DOHH2 (cell line): ENCODE measurements at regions not wholly inside any gene's neighbourhood (a gene's known extent, or its start where the extent isn't known, plus 50 kb on each side); places are given as distances from the start of the nearest gene placed in this dataset.

Experiments used
- H3F3A ChIP-seq: fragments of 200-600 bp; sonication (generic), shearing (Covaris generic); 2 replicates; pipeline ENCODE4 v1.6.0; 2016; ENCODE audit warnings: antibody characterized with exemption, mild to moderate bottlenecking; ENCODE audit not compliant: control insufficient read depth, insufficient read depth
- H3K27ac ChIP-seq: fragments of 200-600 bp; sonication (generic); 2 replicates; pipeline ENCODE4 v1.5.1; 2014; ENCODE audit warnings: low read depth, mild to moderate bottlenecking, low read length, moderate library complexity
- H3K27me3 ChIP-seq: fragments of 200-600 bp; sonication (generic); 2 replicates; pipeline ENCODE4 v1.6.1; 2014; ENCODE audit warnings: mild to moderate bottlenecking, low read length, mixed read lengths; ENCODE audit not compliant: control insufficient read depth
- H3K36me3 ChIP-seq: fragments of 200-600 bp; sonication (generic); 2 replicates; pipeline ENCODE4 v1.6.1; 2014; ENCODE audit warnings: mild to moderate bottlenecking, low read length, moderate library complexity, mixed read lengths; ENCODE audit not compliant: control insufficient read depth
- H3K4me1 ChIP-seq: fragments of 200-600 bp; sonication (generic); 2 replicates; pipeline ENCODE4 v1.6.1; 2014; ENCODE audit warnings: mild to moderate bottlenecking, low read length, mixed read lengths; ENCODE audit not compliant: control insufficient read depth
- H3K4me2 ChIP-seq: fragments of 200-600 bp; sonication (generic); 2 replicates; pipeline ENCODE4 v1.6.0; 2014; ENCODE audit warnings: mild to moderate bottlenecking, low read length, moderate library complexity
- H3K4me3 ChIP-seq: fragments of 200-600 bp; sonication (generic); 2 replicates; pipeline ENCODE4 v1.5.1; 2014; ENCODE audit warnings: mild to moderate bottlenecking, low read length, mixed read lengths
- H3K79me2 ChIP-seq: fragments of 200-600 bp; sonication (generic); 2 replicates; pipeline ENCODE4 v1.6.1; 2014; ENCODE audit warnings: mild to moderate bottlenecking, low read length, mixed read lengths; ENCODE audit not compliant: control insufficient read depth
- H3K9me2 ChIP-seq: fragments of 200-600 bp; sonication (generic); replicated peaks from 2 replicates; pipeline ENCODE4 v1.6.1; 2014; ENCODE audit warnings: mild to moderate bottlenecking, low read length, mixed read lengths; ENCODE audit not compliant: control insufficient read depth
- H3K9me3 ChIP-seq: fragments of 200-600 bp; sonication (generic); 2 replicates; pipeline ENCODE4 v1.6.1; 2014; ENCODE audit warnings: antibody characterized with exemption, low read length, mixed read lengths; ENCODE audit not compliant: control insufficient read depth, insufficient read depth
- H4K20me1 ChIP-seq: fragments of 200-600 bp; sonication (generic); 2 replicates; pipeline ENCODE4 v1.6.0; 2014; ENCODE audit warnings: low read depth, mild to moderate bottlenecking, antibody characterized with exemption, low read length, moderate library complexity; ENCODE audit not compliant: control insufficient read depth, insufficient read depth
- EZH2phosphoT487 ChIP-seq: fragments of 200-600 bp; sonication (generic); IDR thresholded peaks from 2 replicates; pipeline ENCODE4 v1.6.1; 2017; ENCODE audit warnings: borderline replicate concordance, mild to moderate bottlenecking, antibody characterized with exemption, low read length, moderate library complexity, mixed read lengths
- TF ChIP-seq, protein P1 (sequence below): fragments of 200-600 bp; sonication (generic); IDR thresholded peaks from one replicate; pipeline ENCODE4 v1.5.1; 2014; ENCODE audit warnings: antibody characterized with exemption, mild to moderate bottlenecking, low read depth, low read length; ENCODE audit not compliant: poor library complexity, severe bottlenecking

DNA sequence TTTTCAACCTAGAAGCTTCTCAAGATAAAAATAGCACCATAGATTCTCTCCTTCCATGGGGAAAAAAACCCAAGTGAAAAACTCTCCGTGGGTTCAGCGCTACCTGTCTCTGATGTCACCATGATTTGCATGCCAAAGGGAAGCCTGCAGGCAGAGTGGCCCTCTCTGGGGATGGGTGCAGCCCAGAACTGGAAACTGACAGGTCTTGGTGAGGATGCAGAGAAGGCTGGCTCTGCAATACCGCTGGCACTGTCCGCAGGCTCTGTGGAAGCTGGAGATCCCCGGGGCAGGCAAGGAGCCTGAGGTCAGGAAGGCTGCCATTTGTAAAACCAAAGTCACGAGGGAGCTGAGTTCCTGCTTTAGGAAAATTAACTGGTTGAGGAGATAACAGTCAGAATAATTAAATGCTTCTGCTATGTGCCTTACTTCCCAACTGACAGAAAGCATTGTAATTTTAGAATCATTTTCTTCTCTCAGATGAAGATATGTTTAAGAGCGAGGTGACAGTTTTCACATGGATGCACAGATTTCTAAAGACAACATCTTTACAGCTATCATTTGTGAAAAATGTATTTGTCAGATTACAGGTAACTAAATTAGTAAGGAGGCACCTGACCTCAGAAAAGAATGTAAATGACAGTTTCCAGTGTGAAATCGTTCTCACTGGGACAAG lies 731.5 kb upstream of the FZD8 start:
- Histone ChIP-seq H4K20me1 (no peaks in the 10 kb centered on the region), H3K36me3 (no peaks in the 10 kb centered on the region), H3K27ac (no peak overlapping the region), H3K9me2 (no peaks in the 10 kb centered on the region), H3K4me2 (no peak overlapping the region), H3K79me2 (no peaks in the 10 kb centered on the region), H3K9me3 (no peaks in the 10 kb centered on the region), H3K27me3 (no peaks in the 10 kb centered on the region), H3F3A (no peaks in the 10 kb centered on the region), H3K4me1 (no peaks in the 10 kb centered on the region), H3K4me3 (no peak overlapping the region)
- TF ChIP-seq, protein P1, sequence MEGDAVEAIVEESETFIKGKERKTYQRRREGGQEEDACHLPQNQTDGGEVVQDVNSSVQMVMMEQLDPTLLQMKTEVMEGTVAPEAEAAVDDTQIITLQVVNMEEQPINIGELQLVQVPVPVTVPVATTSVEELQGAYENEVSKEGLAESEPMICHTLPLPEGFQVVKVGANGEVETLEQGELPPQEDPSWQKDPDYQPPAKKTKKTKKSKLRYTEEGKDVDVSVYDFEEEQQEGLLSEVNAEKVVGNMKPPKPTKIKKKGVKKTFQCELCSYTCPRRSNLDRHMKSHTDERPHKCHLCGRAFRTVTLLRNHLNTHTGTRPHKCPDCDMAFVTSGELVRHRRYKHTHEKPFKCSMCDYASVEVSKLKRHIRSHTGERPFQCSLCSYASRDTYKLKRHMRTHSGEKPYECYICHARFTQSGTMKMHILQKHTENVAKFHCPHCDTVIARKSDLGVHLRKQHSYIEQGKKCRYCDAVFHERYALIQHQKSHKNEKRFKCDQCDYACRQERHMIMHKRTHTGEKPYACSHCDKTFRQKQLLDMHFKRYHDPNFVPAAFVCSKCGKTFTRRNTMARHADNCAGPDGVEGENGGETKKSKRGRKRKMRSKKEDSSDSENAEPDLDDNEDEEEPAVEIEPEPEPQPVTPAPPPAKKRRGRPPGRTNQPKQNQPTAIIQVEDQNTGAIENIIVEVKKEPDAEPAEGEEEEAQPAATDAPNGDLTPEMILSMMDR = no peak
- no peak for TF ChIP-seq EZH2phosphoT487

DNA sequence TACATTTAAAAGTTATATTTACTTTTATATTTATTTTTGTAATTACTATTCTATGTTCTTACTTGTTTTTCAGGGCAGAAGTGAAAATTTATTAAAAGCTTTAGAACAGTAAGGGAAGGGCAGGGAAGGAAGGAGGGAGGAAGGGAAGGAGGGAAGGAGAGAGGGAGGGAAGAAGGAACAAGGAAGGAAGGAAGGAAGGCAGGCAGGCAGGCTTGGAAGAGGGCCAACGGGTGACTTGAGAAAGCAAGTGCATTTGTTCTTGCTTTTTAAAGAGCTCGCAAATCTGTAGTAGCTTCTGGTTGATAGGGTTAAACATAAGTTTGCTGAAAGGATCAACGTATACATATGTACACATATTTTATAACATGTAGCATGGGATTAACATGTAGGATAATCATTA lies 725.3 kb upstream of the FZD8 start:
- Histone ChIP-seq H3K27me3 (no peaks in the 10 kb centered on the region), H3K9me2 (no peaks in the 10 kb centered on the region), H3K4me2 (no peak overlapping the region), H4K20me1 (no peaks in the 10 kb centered on the region), H3K9me3 (no peaks in the 10 kb centered on the region), H3K79me2 (no peaks in the 10 kb centered on the region), H3K4me3 (no peak overlapping the region), H3K27ac (no peak overlapping the region), H3K4me1 (no peaks in the 10 kb centered on the region), H3K36me3 (no peaks in the 10 kb centered on the region), H3F3A (no peaks in the 10 kb centered on the region)
- TF ChIP-seq, protein P1 = no peak
- no peak for TF ChIP-seq EZH2phosphoT487

- H3K27ac ChIP-seq = no peak overlapping the region
- H3F3A ChIP-seq = no peaks in the 10 kb centered on the region
- no peaks in the 10 kb centered on the region for H3K4me1 ChIP-seq
- H3K9me2 ChIP-seq = no peaks in the 10 kb centered on the region
- H4K20me1 ChIP-seq = no peaks in the 10 kb centered on the region
- H3K36me3 ChIP-seq = no peaks in the 10 kb centered on the region
- no peak overlapping the region for H3K4me2 ChIP-seq
- H3K9me3 ChIP-seq = no peaks in the 10 kb centered on the region
- TF ChIP-seq, protein P1 = no peak
- TF ChIP-seq EZH2phosphoT487 = no peak
- H3K4me3 ChIP-seq = no peak overlapping the region
- H3K27me3 ChIP-seq = no peaks in the 10 kb centered on the region
- no peaks in the 10 kb centered on the region for H3K79me2 ChIP-seq
Measured at GRCh38 chr10:36366843-36367242, 724.7 kb upstream of the FZD8 start.
